ENCODE measurements at regions not wholly inside any gene's neighbourhood (a gene's known extent, or its start where the extent isn't known, plus 50 kb on each side); places are given as distances from the start of the nearest gene placed in this dataset.

DNA sequence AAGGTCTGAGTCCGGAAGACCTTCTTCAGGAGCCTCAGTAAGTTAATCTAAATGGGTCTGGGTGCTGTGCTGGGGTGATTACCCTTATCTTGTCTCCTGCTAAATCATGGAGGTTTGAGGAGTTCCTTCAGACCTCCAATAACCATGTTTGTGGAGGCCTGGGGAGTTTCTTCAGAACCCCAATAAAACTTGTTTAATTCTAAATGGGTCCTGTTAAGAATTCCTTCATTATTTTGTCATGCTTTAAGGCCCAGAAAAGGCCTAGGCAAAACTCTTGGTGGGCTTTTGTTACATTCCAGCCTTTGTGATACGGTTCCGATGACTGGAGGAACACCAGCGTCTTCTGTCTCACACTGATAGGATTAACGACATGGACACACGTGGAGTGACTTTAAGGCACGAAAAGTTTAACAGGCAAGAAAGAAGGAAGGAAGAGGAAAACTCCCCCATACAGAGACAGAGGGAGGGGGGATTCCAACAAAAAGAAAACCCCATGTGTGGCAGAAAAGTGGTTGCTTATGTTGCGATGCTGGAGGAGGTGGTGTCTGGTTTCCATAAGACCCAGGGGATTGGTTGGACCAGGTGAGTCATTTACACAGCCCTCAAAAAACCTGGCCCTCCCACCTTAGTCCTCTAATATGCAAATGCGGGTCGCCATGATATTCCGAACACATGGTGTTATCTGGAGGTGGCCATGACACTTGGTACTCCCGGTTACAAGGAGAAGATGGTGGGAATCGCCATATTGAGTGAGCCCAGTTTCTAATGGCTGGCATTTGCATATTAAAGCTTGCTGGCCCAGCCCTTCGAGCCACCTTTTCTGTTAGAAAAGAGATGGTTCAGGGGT is 72.6 kb upstream of the MFGE8 start:
- Mint-ChIP-seq H3K4me3 (no peak overlapping the region), H3K36me3 (ENCODE audit: low read depth) (no peaks in the 10 kb centered on the region), H3K27me3 (ENCODE audit: low read depth) (no peaks in the 10 kb centered on the region), H3K4me1 (peaks cover 7% of the 10 kb centered on the region), H3K27ac (ENCODE audit: unreplicated experiment) (peak overlapping the region; percentile 3), H3K9me3 (no peaks in the 10 kb centered on the region)
- no peak for DNase-seq (ENCODE audit: low read depth, low spot score)
- TF ChIP-seq, protein P1, sequence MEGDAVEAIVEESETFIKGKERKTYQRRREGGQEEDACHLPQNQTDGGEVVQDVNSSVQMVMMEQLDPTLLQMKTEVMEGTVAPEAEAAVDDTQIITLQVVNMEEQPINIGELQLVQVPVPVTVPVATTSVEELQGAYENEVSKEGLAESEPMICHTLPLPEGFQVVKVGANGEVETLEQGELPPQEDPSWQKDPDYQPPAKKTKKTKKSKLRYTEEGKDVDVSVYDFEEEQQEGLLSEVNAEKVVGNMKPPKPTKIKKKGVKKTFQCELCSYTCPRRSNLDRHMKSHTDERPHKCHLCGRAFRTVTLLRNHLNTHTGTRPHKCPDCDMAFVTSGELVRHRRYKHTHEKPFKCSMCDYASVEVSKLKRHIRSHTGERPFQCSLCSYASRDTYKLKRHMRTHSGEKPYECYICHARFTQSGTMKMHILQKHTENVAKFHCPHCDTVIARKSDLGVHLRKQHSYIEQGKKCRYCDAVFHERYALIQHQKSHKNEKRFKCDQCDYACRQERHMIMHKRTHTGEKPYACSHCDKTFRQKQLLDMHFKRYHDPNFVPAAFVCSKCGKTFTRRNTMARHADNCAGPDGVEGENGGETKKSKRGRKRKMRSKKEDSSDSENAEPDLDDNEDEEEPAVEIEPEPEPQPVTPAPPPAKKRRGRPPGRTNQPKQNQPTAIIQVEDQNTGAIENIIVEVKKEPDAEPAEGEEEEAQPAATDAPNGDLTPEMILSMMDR (conservative IDR thresholded peaks at IDR 0.05) = no peak

DNA sequence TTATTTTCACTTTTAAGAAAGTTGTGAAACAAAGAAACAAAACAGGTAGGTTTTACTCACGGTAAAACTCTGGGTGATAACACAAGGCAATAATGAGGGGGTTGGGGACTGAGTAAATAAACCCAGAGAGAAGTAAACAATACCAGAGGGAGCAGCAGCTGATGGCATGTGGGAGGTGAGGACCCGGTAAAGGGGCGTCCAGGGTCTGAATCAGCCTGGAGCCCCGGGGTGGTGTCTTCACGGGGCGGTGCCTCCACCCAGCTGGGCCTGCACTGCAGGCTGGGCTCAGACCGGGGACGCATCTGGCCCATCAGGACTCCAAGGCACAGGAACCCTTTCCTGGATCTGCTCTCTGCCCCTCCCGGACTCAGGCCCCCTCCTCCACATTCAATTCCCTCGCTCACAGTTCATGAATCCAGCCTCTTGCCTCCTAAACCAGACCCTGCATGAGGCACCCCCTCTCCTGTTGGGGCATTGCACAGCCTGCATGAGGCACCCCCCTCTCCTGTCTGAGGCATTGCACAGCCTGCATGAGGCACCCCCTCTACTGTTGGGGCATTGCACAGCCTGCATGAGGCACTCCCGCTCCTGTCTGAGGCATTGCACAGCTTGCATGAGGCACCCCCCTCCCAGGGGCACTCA is 73.9 kb upstream of the MFGE8 start:
- Mint-ChIP-seq H3K27ac (ENCODE audit: unreplicated experiment) (no peak overlapping the region), H3K27me3 (ENCODE audit: low read depth) (no peaks in the 10 kb centered on the region), H3K4me1 (peaks cover 7% of the 10 kb centered on the region), H3K9me3 (no peaks in the 10 kb centered on the region), H3K4me3 (no peak overlapping the region), H3K36me3 (ENCODE audit: low read depth) (no peaks in the 10 kb centered on the region)
- TF ChIP-seq, protein P1 (conservative IDR thresholded peaks at IDR 0.05) = no peak
- DNase-seq (ENCODE audit: low read depth, low spot score) = no peak

DNA sequence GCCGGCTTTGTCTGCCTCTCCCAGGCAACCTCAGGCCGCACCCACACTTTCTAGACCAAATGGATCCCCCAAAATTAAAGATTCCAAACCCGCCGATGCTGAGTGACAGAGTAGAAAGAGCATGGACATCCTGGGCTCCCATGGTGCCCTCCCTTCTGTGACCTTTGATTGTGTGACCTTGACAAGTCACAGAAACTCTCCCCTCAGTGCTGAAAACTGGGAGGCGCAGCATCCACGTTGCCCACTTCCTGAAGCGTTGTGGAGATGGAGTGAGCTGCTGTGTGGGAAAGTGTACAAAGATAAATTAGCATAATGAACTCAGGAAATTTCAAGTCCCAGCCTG is 74.4 kb upstream of the MFGE8 start:
- Mint-ChIP-seq H3K27me3 (ENCODE audit: low read depth) (no peaks in the 10 kb centered on the region), H3K27ac (ENCODE audit: unreplicated experiment) (peak overlapping the region; percentile 62), H3K4me3 (no peak overlapping the region), H3K9me3 (no peaks in the 10 kb centered on the region), H3K4me1 (peaks cover 7% of the 10 kb centered on the region), H3K36me3 (ENCODE audit: low read depth) (no peaks in the 10 kb centered on the region)
- no peak for DNase-seq (ENCODE audit: low read depth, low spot score)
- TF ChIP-seq, protein P1 (conservative IDR thresholded peaks at IDR 0.05) = no peak

DNA sequence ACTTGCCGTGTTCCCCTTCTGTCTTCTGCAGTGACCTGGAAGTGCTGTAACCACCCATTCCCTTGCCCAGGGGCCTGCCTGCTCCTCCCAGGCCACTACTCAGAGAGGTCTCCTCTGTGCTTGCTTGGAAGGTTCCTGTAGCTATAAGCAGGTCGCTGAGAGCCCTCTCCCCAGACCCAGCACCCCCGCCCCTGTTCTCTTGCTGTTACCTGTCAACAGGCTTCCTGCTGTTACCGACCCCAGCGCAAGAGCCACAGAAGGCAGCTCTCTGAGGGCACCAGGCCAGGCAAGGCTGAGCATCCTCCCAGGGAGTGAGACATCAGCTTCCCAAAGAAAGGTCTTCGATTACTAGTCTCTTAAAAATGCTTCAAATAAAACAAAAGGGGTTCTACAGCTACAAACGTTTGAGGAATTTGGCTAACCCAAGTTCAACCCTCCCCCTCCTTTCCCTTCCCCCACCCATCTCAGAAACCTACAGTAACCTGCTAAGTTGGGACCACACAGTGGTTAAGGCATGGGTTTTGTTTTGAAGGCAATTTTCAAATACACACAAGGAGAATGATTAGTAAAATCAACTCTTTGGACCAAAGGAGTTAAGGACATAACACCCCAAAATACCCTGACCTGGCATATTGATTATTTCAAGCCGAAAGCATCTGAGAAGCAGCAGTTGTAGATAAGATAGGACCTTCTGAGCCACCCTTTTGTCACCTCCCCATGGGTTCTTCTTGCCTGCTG is 74.9 kb upstream of the MFGE8 start:
- Mint-ChIP-seq H3K27me3 (ENCODE audit: low read depth) (no peaks in the 10 kb centered on the region), H3K4me1 (peaks cover 7% of the 10 kb centered on the region), H3K27ac (ENCODE audit: unreplicated experiment) (peak overlapping the region; percentile 62), H3K9me3 (no peaks in the 10 kb centered on the region), H3K4me3 (no peak overlapping the region), H3K36me3 (ENCODE audit: low read depth) (no peaks in the 10 kb centered on the region)
- TF ChIP-seq, protein P1 (conservative IDR thresholded peaks at IDR 0.05) = no peak
- no peak for DNase-seq (ENCODE audit: low read depth, low spot score)

DNA sequence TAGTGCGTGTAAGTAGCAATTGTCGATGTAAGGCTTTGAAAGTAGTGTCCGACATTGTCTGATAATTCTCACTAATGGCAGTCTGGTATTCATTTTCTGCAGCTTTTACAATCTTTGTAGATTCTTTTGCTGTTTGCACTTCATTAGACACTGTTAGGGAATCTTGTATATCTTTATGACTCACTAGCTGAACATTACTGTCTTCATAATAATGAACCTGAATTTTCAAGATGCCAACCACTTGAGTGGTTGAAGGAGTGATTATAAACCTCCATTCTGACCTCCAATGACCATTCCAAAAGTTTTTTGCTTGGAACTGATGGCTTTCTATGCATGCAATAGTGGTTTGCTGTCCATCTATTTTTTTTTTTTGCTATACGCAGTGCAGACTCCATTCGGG is 76.4 kb upstream of the MFGE8 start:
- TF ChIP-seq, protein P1 (conservative IDR thresholded peaks at IDR 0.05) = no peak
- Mint-ChIP-seq H3K9me3 (no peaks in the 10 kb centered on the region), H3K4me1 (peaks cover 7% of the 10 kb centered on the region)

More for the DNA sequence above, 76.4 kb upstream of the MFGE8 start:
- Mint-ChIP-seq H3K27me3 (ENCODE audit: low read depth) (no peaks in the 10 kb centered on the region), H3K27ac (ENCODE audit: unreplicated experiment) (no peak overlapping the region), H3K4me3 (no peak overlapping the region), H3K36me3 (ENCODE audit: low read depth) (no peaks in the 10 kb centered on the region)
- DNase-seq (ENCODE audit: low read depth, low spot score) = no peak

Measured in neural crest cell (in vitro differentiated cells).